SKM-1 (cell line): ENCODE measurements at regions not wholly inside any gene's neighbourhood (a gene's known extent, or its start where the extent isn't known, plus 50 kb on each side); places are given as distances from the start of the nearest gene placed in this dataset.
"Not testable (repeated sequence)": the region's sequence is repeated elsewhere in the genome, so short reads cannot be mapped to it uniquely, and the experiment has no call there.

Experiments used
- DNase-seq: peaks from one replicate; lab custom pipeline; 2025; ENCODE audit not compliant: unreplicated experiment; lab: John Stamatoyannopoulos, UW

DNA sequence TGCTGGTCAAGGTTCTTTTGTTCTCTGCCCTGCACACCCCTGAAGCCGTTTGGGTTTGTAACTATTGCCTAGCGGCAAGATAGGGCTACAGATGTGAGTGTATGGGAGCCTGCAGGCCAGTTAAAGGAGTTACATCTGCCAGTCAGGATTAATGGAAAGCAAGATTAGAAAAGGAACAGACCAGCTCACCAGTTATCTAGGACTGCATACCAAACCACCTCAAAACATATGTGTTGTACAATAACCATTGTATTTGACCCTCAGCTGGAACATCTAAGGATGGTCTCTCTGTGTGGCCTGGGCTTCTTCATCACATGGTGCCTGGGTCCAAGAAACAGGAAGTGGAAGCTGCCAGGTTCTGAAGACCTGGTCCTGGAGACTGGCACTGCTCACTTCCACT is 52.5 kb upstream of the FBXO28 start:
- no peak for DNase-seq

- no peak for DNase-seq
Observed at GRCh38 chr1:224059897-224060427, 53.9 kb upstream of the FBXO28 start.

DNA sequence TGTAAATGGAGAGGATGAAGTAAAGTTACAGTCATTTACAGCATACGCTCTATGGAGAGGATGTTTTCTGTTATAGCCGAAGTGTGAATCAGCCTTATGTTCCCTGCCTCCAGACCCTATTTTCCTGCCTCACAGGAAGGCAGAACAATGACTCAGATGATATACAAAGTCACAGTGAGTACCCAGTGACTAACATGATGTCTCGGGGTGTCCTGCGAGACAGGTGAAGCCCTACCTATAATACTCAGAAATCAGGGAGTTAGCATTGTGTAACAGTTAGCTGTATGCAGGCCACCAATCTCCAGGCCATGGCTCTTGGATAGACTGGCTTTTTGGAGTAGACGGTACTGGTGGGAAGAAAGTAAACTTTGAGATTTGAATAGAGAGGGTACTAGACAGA is 55.6 kb upstream of the FBXO28 start:
- no peak for DNase-seq

DNA sequence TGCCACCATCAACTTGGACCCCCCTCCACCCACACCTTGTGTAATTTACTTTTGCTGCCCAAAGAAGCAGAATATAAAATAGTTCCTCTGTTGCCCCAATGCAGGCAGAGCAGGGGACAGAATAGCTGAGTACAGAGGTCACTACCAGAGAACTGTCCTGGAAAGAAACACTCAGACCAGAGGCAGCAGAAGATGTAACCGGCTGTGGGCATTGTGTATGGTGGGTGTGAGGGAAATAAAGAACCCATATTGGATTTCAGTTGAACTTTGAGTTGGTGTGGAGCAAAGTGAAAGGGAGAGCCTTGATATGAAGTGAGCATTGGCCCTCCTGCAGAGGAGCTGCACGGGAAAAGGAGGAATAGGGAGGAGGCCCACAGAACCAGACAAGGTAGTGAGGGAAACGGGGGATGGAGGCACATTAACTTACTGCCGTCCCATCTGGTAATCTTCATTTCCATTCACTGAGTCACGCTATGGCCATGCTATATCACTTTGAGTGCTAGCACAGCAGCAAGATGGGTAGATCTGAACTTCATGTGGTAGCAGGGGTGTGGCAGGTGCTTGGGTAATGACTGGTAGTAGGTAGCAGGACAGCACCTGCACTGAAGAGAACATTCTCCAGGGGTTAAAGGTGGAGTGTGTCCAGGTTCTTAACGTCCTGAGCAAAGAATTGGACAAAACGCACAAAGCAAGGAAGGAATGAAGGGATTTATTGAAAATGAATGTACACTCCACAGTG is 56.3 kb upstream of the FBXO28 start:
- no peak for DNase-seq

- no peak for DNase-seq
Observed at GRCh38 chr1:224054611-224055010, 59.3 kb upstream of the FBXO28 start.

GRCh38 chr1:224054012-224054411 is 59.9 kb upstream of the FBXO28 start:
- no peak for DNase-seq

- no peak for DNase-seq
Observed at GRCh38 chr1:224053456-224053855, 60.5 kb upstream of the FBXO28 start.

DNA sequence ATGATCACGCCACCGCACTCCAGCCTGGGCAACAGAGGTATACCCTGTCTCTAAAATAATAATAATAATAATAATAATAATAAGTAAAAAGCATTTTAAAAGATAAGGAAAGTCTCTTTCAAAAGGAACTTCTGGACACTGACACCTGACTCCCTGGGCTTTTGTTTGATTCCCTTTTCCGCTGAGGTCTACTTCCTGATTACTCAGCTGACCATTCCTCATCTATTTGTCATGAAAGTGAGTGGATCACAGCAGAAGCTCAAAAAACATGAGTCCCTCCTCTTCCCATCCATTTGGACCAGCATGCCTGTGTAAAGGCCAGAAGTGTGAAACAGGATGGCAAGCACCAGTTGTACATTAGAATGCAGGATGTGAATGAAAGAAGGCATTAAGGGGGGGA is 61.1 kb upstream of the FBXO28 start:
- DNase-seq = no peak

GRCh38 chr1:224051782-224052181 is 62.1 kb upstream of the FBXO28 start:
- not testable (repeated sequence) for DNase-seq

GRCh38 chr1:224051086-224051406 is 62.9 kb upstream of the FBXO28 start:
- DNase-seq = no peak

DNA sequence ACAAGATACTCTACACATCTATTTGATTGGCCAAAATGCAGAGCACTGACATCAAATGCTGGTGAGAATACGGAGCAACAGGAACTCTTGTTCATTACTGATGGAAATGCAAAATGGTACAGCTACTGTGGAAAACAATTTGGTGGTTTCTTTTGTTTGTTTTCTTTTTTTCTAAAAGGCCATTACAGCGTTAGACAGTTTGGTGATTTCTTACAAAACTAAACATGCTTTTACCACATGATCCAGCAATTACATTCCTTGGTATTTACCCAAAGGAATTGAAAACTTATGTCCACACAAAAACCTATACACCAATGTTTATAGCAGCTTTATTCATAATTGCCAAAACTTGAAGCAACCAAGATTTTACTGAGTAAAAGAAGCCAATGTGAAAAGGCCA is 66.4 kb upstream of the FBXO28 start:
- no peak for DNase-seq

- DNase-seq = no peak
Observed at GRCh38 chr1:224045556-224045955, 68.4 kb upstream of the FBXO28 start.

DNA sequence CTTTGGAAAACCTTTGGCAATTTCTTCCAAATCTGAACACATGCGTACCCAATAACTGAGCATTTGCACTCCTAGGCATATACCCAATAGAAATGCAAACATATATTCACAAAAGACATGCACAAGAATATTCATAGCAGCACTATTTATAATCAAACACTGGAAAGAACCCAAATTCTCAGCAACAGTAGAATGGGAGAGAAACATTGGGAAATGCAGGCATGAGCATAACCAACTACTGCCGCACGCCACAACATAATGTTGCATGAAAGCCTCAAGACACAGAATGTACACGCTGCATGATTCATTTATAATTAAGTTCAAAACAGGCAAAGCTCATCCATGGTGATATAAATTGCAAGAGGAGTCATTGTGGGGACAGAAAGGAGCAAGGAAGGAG is 69.5 kb upstream of the FBXO28 start:
- DNase-seq = no peak

DNA sequence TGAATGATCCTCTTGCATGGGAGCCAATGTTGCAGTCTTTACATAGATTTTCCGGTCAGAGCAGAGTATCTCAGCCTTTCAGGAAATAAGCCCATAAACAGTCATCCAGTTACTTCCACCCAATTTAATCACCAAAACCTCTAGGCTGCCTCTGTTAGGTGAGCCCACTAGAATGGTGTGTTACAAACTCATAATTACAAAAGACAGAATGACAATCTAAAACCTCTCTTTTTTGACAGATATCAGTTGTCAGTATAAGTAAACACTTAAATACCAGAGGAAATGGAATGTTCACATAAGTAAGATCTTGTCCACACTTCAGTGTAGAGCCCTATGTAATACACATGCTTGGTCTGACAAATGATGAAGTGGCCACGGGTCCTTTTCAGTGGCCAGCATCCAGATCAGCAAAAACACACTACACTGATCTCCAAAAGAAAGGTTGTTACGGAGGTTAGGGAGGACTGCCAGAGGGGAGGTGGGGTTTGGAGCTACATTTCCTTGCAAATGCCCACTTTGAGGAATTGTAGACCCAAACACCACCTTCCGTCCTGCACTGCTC is 71.3 kb upstream of the FBXO28 start:
- no peak for DNase-seq

- DNase-seq = no peak
Observed at GRCh38 chr1:224041032-224041431, 72.9 kb upstream of the FBXO28 start.

DNA sequence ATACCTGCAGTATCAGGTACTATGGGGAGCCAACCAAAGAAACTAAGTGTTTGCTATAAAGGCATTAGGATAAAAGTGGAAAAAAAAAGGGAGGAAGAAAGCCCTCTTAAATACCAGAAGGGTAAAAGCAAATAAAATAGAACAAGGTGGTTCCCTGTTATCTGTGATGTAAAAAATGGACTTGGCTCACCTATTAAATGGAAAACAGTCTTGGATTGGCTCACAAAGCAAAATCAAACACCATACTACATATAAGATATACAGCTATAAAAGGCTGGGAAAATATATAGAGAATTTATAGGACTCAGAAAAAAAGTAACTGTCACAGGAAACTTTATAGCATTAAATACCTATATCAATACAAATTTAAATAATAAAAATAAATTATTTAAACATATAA is 73.5 kb upstream of the FBXO28 start:
- not testable (repeated sequence) for DNase-seq

GRCh38 chr1:224040006-224040405 is 73.9 kb upstream of the FBXO28 start:
- DNase-seq = not testable (repeated sequence)

DNA sequence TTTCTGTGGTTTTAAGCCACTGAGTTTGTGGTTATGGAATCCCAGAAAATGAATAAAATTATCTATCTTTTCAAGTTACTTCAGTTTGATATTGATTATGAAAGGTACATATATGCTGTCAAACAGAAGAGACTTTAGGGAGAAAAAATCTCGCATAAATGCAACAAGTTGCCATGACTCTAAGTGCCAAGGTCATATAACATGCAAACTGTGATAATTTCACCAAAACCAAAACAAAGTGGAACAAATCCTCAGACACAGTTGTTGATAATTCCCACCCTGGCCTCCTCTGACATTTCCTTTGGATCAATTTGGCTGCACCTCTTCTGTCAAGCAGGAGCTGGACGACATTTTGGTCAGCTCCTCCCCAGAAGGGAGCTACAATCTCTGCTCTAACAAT is 75.1 kb upstream of the FBXO28 start:
- not testable (repeated sequence) for DNase-seq

- DNase-seq = not testable (repeated sequence)
Observed at GRCh38 chr1:224037362-224037761, 76.5 kb upstream of the FBXO28 start.

DNA sequence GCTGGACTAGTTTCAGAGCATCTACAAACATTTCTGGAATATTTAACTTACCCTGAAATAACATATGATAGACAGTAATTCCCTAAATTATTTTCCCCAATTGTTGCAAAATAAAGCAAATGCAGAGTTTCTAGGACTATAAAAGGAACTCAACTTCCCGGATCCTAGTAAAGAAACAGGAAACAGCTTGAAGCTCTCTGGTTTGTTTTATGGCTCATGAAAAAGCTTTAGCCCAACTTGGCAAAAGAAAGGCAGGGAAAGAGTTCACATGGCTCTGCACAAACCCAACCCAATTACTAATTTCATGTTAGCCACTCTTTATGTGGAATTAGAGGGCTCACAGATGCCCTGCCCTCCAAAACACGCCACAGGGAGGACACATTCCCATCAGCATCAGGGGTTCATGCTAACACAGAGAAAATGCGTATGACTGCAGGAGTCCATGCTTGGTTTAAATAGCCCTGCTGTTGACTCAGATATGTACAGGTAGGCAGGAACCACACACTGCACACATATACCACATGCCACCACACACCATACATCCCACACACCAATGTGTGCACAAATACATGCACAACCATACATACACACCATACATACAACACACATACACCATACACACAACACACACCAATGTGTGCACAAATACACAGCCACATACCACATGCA is 81.2 kb upstream of the FBXO28 start:
- not testable (repeated sequence) for DNase-seq

DNA sequence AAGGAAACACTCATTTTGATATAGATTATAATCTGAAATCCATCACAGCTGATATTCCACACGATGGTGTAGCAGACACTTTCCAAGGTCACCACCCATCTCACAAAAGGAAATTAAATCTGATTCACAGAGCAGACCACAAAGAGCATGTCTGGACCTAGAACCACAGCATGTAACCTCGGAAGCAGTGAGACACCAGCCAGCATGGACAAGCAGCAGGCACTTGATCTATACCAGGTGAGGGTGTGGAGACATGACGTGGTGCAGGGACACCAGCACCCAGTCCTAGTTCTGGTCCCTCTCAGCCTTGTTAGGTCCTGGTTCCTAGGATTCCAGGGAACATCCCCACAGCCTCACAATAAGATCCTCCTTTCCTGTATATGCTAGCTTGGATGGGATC is 81.9 kb upstream of the FBXO28 start:
- DNase-seq = not testable (repeated sequence)

- not testable (repeated sequence) for DNase-seq
Observed at GRCh38 chr1:224030257-224030656, 83.7 kb upstream of the FBXO28 start.
